Activated CD4-positive, alpha-beta T cell treated with anti-CD3 and anti-CD28 coated beads for 4 hours (primary cell): ENCODE measurements at regions not wholly inside any gene's neighbourhood (a gene's known extent, or its start where the extent isn't known, plus 50 kb on each side); places are given as distances from the start of the nearest gene placed in this dataset.

Source experiments
- DNase-seq, 2 donors: peaks; one replicate each; pipeline ENCODE4 v3.0.0-alpha.2; 2020

DNA sequence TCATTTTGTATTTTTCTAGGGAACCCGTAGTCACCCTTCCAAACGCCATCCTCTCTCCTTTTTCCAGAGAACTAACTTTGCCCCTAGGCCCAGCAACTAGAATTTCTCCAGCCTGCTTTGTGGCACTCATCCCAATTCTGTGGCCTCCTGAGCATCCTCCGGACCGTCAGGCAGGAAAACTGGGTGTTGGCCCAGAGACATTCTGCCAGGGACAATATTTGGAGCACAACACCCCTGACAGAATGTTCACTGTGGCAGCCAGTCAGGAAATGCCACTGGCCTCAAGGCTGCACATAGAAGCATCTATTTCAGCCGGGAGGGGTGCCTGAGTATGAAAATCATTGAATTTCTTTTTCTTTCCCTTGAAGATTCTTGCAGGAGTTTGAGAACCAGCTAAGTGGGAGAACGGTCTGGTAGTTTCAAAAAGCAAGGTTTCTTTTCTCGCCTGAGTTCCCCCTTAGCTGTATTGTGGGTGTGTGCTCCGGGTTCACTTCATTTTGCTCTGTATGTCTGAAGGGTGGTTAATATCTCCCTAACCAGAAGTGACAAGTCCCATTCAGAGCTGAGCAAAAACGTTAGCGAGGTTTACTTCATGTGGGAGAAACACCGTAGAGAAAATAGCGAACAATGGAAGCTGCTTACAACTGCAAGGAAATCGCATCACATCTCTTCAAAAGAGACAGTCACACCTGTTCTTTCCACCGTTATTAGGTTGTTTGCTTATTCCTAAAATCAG lies 108.1 kb upstream of the TPM1 start:
- no peak for DNase-seq

DNA sequence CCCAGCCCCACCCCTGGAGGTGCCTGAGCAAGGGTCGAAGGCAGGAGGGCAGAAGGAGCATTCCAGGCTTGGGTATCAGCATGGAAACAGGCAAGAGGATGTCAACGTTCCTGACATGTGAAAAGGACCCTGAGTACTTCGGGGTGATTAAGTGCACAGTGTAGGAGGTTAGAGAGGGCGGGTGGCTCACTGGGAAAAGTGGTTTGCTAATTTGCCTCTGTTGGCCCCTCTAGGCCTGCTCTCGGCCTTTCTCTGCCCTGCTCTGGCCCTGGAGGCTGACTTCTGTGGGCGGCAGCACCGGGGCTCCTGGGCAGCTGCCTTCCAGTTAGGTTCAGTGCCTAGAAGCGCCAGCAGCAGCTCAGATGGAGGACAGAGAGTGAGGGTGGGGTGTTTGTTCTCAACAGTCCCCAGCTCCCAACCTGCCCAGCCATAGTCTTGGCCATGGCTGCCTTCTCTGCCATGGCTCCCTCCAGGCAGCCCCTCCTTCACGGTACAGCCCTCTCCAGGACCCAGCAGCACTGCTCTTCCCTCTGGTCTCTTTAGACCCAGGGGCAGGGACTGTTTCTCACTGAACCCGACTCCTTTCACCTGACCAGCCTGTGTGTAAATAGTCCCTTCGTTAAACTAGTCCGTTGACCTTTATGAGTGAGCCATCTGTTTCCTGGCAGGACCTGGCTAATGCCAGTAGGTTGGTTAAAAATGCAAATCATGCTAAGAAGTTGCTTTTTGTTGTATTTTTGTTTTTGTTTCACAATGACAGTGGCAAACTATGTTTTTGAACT lies 107.1 kb upstream of the TPM1 start:
- DNase-seq = no peak

DNA sequence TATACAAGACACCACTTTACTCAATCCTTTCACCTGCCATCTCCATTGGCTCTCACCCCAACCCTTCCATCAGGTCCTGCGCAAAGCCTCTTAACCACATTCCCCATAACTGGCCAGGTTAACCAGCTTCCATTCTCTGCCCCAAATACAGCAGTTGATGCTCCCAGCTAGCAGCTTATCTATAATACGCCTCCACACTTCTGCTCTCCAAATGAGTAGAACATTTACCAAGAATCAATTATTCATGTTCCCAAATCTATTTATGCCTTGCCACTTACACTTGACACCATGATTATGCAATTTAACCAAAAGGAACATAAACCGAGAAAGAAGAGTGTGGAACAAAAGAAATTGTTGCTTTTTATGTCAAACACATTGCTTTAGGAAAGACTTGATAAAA lies 103.7 kb upstream of the TPM1 start:
- no peak for DNase-seq

DNA sequence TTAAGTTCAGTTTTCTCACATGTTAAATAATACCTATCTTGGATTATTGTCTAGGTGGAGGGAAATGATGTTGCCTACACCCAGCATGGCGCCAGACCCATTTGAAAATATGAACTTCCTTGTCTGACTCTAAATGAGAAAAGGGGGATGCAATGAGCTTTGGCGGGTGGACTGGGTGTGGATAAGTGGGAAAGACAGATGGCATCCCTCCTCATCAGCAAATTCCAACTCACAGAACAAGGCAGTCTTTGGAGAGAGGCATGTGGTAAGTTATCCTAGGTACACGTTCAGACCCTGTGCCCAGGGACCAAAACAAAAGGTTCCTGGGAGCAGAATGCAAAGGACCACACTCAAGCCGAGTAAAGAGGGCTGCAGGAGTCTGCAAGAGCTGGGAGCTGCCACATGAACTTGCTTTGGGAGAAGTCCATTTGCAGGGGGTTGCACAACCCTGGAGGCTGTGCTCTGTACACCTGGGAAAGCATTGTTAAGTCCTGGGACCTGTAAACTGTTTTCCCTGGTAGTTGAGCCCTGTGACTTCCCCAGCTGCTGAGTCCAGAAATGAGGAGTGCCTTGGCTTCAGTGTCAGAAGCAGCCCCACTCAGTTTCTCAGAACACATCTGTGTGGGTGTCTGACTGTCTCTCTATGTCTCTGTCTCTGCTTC lies 102.3 kb upstream of the TPM1 start:
- no peak for DNase-seq

DNA sequence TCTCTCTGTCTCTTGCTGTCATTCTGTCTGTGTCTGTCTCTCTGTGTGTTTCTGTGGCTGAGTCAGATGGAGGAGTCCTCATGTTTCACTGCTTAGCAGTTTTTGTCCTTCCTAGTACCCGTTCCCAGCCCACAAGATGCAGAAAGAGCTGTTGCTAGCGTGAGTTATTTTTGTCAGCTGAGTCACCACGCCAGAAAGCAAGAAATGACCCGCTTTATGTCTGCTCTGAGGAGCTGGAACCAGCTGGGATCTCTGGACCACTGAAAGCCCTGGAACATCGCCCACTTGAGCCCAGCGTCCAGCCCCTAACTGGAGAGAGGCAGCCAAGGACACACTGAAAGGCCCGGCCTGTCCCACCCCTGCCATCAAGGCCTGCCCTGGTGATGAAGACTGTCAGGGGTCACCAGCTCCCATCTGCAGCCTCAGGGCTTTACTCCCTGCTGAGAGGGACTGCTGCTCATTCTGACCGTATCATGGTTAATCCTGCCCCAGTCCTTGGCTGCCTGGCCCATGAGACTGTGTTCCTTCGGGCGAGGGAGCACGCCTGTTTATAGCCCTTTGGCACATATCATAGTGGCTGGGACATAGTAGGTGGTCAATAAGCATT lies 101.7 kb upstream of the TPM1 start:
- no peak for DNase-seq

DNA sequence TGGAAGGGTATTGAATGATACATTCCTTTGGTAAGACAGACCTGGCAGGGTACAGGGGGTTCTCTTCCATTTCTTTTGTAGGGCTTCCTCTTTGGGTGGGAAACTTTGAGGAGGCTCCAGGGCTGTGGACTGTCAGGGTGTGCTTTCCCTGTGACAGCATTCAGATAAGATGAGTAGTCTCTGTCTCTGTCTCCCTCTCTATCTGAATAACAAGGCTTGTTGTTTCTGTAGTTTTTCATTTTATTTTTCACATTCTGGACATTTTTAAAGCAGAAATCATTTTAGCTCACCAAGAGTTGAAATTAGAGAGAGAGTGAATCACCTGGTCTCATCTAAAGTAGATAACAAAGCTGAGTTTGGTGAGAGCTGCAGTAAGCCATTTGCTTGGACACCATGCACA lies 100.8 kb upstream of the TPM1 start:
- no peak for DNase-seq

DNA sequence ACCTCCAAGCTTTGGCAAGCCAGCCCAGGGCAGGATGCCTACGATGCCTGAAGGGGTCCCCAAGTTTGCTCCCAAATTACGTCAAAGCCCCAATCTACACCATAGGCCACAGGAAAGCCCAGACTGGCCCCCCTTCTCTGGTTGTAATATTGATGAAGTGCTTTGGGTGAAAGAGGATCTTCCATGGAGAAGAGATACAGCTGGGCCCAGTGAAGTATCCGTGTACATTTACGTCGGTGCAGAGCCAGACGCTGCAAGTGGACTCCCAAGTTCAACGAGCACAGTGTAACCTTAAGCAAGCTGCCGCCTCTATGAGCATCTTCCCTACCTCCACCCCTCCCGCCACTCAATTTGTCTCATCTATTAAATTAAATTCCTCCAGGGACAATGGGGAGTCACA lies 100.1 kb upstream of the TPM1 start:
- no peak for DNase-seq

DNA sequence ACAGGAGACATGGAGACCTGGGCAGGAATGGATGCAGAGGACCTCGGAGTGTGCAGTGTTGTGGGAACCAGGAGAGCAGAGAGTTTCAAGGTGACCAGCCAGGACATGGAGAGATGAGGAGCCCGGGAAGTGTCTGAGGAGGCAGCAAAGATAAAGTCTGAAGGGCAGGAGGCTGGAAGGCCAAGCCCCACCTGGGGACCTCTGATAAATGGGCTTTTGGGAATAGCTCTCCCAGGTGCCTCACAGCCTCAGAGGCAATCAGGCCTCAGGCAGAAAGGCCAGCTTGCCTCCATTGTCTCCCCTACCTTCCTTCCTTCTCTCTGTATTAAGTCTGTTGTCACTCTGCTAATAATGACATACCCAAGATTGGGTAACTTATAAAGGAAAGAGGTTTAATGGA lies 97.5 kb upstream of the TPM1 start:
- DNase-seq = no peak

DNA sequence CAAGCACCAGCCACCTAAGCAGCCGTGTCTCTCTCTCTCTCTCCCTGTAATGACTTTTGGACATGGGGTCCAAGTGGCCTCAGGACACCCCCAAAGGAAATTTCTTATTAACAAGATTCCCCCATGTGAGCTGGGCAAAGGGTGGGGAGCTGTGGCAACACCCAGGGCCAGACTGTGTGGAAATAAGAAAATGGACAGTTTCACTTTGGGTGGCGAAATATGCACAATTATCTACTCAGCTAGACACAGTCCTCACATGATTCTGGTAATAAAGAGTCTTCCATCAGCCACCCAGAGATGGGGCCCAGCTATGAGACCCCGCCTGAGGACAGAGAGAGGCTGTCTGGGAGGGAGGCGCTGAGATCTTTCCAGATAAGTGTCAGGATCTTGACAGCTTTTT lies 96.8 kb upstream of the TPM1 start:
- no peak for DNase-seq

DNA sequence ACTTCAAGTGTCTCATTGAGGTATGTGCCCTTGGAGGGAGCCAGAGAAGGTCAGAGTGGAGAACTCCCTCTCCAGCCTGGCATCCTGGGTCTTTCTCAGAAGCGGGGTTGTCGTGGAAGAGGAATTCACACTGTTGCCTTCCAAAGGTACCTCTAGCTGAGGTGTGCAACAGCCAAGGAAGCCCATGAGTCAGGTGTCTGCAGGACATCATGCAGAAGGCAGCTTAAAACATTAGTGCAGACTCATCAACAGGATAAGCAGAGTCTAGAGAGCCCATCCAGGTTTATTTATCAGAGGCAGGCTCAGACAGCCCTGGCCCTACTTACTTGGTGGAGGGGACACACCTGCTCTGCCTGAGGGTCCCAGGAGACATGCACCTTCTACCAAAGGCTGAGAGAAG lies 95.6 kb upstream of the TPM1 start:
- DNase-seq = no peak

DNA sequence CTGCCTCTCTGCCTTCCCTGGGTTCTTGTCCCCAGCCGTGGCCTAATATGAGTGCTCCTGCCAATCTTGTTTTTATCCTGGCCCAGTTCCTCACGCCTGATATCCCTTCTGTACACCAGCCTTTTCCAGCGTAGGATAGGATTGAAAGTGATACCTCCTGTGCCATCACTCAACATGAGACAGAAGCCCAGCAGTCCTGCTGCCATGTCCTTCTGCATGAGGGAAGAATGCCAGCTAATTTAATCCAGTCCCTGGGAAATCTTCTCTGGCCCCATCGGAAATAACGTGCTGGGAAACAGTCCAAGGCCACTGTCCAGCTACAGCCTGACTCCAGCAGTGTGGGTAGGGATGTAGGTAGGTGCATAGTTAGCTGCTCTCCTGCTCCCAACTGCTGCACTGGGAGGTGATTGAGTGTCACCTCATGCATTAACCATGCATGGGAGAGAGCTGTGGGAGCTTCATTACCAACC lies 92.0 kb upstream of the TPM1 start:
- no peak for DNase-seq

DNA sequence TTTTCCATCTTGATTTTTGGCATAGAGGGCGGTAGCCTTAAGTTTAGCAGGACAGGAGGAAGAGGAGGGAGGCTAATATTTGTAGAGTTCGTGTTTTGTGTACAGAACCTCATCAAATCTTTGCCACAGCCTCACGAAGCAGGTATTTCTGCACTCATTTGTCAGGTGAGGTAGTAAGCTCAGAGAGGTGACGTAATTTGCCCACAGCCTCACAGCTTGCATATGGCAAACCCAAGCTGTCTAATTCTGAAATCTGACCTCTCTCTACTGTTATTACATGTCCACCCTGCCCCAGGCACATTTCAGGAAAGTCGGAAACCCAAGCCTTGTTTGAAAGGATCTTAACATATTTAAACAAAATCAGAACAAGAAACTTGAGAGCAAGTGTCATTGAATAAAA lies 91.1 kb upstream of the TPM1 start:
- no peak for DNase-seq

DNA sequence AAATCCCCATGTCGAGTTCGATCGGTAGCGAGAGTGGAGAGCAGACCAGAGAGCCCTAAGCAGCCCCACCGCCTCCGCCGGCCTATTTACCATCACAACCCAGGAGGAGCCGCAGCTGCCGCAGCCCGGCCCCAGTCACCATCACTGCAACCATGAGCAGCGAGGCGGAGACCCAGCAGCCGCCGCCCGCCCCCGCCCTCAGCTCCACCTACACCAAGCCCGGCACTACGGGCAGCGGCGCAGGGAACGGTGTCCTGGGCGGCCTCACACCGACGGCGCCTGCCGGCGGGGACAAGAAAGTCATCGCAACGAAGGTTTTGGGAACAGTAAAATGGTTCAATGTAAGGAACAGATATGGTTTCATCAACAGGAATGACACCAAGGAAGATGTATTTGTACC lies 89.5 kb upstream of the TPM1 start:
- DNase-seq = no peak

DNA sequence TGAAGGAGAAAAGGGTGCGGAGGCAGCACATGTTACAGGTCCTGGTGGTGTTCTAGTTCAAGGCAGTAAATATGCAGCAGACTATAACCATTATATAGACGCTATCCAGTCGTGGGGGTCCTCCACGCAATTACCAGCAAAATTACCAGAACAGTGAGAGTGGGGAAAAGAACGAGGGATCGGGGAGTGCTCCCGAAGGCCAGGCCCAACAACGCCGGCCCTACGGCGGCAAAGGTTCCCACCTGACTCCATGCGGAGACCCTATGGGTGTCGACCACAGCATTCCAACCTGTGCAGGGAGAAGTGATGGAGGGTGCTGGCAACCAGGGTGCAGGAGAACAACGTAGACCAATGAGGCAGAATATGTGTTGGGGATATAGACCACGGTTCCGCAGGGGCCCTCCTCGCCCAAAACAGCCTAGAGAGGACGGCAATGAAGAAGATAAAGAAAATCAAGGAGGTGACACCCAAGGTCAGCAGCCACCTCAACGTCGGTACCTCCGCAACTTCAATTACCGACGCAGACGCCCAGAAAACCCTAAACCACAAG lies 89.0 kb upstream of the TPM1 start:
- no peak for DNase-seq

DNA sequence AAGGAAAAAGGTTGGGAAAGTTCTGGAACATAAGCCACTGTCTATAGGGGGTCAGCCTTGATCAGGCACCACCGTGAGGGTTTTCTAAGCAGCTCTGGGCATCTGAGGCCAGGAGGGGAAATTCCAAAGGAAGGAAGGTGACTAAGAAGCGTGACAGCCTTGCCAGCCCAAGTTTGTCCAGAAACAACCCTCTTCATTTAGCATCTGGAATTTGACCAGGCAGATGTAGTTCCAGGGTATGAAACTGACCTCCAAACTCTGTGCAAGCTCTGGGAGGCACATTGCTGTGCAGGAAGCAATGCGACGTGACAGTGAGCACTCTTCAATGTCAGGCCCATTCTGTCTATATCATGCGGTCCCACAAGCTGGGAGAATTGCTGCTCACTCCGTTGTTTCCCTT lies 85.4 kb upstream of the TPM1 start:
- no peak for DNase-seq

DNA sequence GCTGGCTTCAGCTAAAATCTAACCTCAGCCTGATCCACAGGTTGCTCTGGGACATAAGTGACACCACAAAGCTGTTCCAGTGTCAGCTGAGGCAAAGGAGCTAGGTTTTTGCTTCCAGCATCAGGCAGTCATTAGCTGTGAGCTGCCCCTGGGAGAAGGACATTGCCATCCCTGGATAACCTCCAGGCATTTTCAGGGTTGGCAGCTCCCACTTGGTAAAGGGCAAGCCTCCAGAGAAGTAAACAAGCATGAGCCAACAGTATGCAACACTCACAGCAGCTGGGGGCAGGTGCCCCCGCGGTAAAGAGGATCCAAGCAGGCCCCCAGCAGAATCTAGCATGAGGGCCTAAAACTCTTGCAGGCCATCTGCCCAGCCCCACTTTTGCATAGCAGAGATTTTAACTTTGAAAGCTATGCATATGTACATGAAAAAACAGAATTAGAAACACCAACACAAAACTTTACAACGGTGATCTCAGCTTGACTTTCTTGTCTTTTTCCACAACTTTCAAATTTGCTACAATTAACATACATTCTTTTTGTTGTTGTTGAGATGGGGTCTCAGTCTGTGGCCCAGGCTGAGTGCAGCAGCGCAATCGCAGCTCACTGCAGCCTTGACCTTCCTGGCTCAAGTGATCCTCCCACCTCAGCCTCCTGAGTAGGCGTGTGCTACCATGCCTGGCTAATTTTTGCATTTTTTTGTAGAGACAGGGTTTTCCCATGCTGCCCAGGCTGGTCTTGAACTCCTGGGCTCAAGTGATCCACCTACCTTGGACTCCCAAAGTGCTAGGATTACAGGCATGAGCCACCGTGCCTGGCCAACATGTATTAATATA lies 83.8 kb upstream of the TPM1 start:
- no peak for DNase-seq

DNA sequence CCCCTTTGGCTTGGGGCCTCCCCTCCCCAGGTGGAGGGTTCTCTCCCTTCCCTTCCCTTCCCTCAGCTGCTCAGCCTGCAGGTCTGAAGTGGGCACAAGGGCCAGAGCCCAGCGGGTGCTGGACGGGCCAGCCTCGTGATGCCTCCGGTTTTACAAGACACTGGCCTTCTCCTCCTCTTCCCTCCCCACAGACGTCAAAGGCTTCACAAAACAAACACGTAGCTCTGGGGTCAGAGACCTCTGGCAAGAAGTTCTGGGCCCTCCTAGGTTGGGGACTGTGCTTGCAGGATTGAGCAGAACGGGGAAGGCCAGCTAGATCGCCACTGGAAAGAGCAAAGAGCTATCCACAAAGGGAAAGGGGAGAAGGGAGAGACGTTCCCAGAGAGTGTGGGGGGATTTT lies 81.4 kb upstream of the TPM1 start:
- DNase-seq = no peak

DNA sequence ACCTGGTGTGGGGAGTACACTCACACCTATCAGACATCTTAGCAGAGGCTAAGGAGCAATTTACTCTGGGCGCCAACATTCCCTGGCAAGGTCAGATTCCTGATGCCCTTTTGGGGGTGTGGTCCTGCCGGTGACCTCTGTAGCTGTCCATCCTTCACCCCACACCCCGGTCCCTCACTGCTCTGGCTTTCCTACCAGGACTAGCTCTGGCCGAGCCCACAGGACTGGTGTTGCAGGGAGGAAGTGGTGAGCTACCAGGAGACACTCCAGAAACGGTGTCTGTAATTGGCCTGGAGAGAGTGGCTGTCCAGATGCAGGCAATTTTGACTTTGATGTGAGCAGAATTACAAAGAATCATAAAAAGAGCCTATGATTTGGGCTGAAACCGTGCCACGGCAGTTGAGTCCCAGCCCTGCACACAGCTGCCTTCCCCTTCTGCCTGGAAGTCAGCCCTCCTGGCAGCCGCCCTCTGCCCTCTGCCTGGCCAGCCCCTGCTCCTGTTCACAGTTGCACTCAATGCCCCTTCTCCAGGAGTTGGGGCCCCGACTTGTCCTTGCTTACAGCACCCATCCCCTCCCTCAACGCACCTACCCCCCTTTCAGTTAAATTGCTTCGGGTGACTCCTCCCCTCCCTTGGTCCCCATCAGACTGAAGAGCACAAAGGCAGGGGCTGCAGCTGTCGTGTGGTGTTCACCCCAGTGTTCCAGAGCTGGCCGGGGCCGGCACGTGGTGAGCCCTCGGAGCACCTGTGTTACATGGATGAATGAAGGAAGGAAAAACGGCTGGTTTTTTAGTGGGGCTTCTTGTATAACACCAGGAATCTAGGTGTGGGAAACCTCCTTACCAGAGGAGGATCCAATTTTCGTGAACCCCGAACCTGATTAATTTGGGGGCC lies 80.2 kb upstream of the TPM1 start:
- no peak for DNase-seq

DNA sequence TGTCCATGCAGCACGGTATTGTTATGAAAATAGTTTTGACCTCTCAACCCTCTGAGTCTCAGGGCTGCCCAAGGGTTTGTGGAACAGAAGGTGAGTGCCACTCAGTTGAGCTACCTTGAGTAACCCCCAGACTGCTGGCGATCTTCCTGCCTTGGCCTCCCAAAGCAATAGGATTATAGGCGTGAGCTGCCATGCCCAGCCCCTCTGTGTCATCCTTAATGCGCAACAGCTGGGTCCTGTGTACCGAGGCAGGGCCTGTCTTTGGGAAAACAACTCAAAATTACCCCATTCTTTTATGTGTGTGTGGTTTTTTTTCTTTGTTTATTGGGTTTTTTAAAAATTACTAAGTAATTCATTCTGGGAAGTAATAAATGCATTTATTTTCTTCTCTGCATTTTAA lies 78.3 kb upstream of the TPM1 start:
- DNase-seq = no peak

DNA sequence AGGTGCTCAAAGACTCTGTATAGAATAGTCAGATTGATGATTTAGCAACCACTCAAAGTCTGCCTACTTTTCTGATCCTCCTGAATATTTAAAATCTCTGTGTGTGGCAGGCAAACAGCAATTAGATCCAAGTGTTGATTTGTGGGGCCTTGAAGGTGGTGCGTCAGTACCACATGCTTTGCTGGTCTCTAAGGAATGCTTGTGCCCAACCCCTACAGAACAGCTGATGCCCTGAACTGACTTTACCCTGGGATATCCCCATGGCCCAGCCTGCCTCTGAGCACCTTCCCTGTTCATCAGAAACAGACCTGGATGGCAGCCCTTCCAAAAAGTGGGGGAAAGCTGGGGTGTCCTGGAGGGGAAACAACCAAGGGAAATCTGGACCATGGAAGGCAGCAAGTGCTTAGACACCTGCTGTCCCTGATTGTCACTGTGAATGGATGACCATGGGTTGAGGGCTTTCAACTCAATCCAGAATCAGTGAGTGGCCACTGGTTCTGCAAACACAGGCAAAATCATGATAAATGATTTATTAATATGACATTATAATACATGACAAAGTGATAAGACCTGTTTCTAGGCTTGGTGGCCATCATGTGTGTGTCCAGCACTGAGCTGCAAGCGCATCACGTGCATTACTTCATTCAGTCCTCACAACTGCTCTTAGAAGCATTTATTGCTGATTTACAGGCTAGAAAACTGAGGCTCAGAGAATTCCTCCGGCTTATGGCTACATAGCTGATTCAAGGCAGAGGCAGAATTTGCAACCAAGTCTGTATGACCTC lies 76.1 kb upstream of the TPM1 start:
- no peak for DNase-seq
